ENCODE measurements at regions not wholly inside any gene's neighbourhood (a gene's known extent, or its start where the extent isn't known, plus 50 kb on each side); places are given as distances from the start of the nearest gene placed in this dataset.
A peak's percentile ranks its signal among the peaks of the same experiment; 100 is the strongest.

DNA sequence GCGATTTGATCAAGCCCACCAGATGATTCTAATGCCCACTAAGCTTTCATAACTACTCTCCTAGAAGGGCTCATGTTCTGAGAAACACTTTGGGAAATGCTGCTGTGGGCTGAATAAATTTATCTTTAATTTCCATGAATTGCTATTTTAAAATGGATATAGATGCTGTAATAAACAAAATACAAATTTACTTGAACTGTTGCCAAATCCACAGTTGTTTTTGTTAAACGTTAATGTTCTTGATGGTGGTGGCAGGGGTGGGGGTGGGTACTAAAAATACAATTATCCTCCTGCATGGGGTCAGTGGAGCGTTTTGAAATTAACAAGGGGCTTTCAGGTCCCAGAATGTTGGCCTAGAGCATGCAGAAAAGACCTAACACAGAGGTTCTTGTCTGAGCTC, 244.7 kb upstream of the POU3F1 start:
- Histone ChIP-seq H3K9me1 (ENCODE audit: control insufficient read depth, insufficient read depth, low read length) (no peaks in the 10 kb centered on the region), H3K27me3 (ENCODE audit: control insufficient read depth in 2 of 2, insufficient read depth in 2 of 2, low read length in 2 of 2) (no peaks in the 10 kb centered on the region), H3K9me3 (replicated peaks; ENCODE audit: control insufficient read depth, insufficient read depth, low read depth, low read length) (no peaks in the 10 kb centered on the region), H3K36me3 (ENCODE audit: control insufficient read depth, insufficient read depth, low read length) (no peaks in the 10 kb centered on the region), H3K27ac (ENCODE audit: extremely low read depth, low read depth, low read length) (no peak overlapping the region; the same call in 2 of the 3 replicates), H3K4me3 (no peak overlapping the region), H3K4me1 (replicated peaks in 1 of 2; ENCODE audit: control insufficient read depth in 2 of 2, insufficient read depth in 2 of 2, low read length in 2 of 2) (peaks cover 14 to 16% of the 10 kb centered on the region in 2 experiments), H3K4me2 (ENCODE audit: insufficient read depth, low read length) (peak overlapping the region; percentile 79), H3K79me2 (ENCODE audit: control insufficient read depth, insufficient read depth, low read length) (no peaks in the 10 kb centered on the region), H2AFZ (ENCODE audit: low read depth, low read length) (peak overlapping the region; percentile 96), H3K9ac (ENCODE audit: insufficient read depth in 1 of 2, low read depth in 2 of 2, low read length in 2 of 2) (peak overlapping the region in 1 of 2 experiments; percentile 60; a peak in 1 of 4 replicates), H4K20me1 (replicated peaks; ENCODE audit: control insufficient read depth, insufficient read depth, low read length) (no peaks in the 10 kb centered on the region)
- no peak for DNase-seq (ENCODE audit: extremely low read depth in 1 of 4, low spot score in 3 of 4)
- in situ Hi-C loops (cut with MboI) = no loop called here
- ChIA-PET POLR2A (interaction anchor here (0.7 to 1.5 kb wide), 4 partner anchors 11 to 1482 kb away, joined by 3 to 7 read pairs (median 3); no protein-coding TSS in a partner anchor), CTCF (ENCODE audit: low intra/inter-chr PET ratio) (no interaction called here)
- no TSS peak for BruUV-seq (replicated peaks)
- 41% methylated on average over 3 of the region's 3 CpGs for WGBS (ENCODE audit: insufficient coverage, low coverage, missing lambda C conversion rate)
- TF ChIP-seq MTF1 (CRISPR knock-in tag; IDR thresholded peaks at IDR 0.05; ENCODE audit: borderline replicate concordance) (no peak), MCM2 (IDR thresholded peaks at IDR 0.05; ENCODE audit: low read depth) (no peak), MITF (IDR thresholded peaks at IDR 0.05) (no peak), NFIC (IDR thresholded peaks at IDR 0.05) (0 out of 2 replicates have a peak, but pooled peaks have one; percentile 18), HMG20A (CRISPR knock-in tag; conservative IDR thresholded peaks at IDR 0.05) (no peak), ARNT (IDR thresholded peaks at IDR 0.05) (no peak), SUPT5H (IDR thresholded peaks at IDR 0.05) (no peak)
- TF ChIP-seq, protein P1, sequence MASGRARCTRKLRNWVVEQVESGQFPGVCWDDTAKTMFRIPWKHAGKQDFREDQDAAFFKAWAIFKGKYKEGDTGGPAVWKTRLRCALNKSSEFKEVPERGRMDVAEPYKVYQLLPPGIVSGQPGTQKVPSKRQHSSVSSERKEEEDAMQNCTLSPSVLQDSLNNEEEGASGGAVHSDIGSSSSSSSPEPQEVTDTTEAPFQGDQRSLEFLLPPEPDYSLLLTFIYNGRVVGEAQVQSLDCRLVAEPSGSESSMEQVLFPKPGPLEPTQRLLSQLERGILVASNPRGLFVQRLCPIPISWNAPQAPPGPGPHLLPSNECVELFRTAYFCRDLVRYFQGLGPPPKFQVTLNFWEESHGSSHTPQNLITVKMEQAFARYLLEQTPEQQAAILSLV (tag; IDR thresholded peaks at IDR 0.05) = no peak
- intact Hi-C loops (cut with micrococcal nuclease) = no loop called here
- ATAC-seq = no peak; the same call in 2 of the 3 replicates
- no peak for FAIRE-seq

All from K562 (cell line).